ENCODE measurements at regions not wholly inside any gene's neighbourhood (a gene's known extent, or its start where the extent isn't known, plus 50 kb on each side); places are given as distances from the start of the nearest gene placed in this dataset.

- no peak for TF ChIP-seq CTCF (IDR thresholded peaks at IDR 0.05; ENCODE audit: insufficient read depth in 1 of 2, low read depth in 1 of 2, low read length in 1 of 2, severe bottlenecking in 1 of 2, unreplicated experiment in 1 of 2)
- ChIA-PET POLR2A (no interaction called here), CTCF (no interaction called here)
These were observed 354.7 kb downstream of the EIPR1 start for GRCh38 chr2:3022841-3023372.

DNA sequence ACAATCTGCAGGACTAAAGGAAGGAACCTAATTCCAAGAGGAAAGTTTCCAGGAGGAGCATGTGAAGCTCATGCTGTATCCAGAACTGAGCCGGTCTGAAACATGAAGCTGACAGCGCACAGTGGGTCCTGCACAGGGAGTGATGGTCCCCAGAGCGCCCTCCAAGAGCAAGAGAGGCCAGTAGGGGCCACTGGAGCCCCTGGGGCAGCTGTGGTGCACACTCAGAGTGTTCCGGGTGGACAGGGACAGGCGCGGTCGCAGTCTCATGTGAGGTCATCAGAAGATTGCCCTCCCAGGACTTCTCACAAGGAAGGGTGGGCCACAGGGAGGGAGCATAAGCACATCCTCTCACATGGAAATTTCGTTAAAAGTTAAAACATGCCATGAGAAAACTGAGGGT lies 355.9 kb downstream of the EIPR1 start:
- Histone ChIP-seq H3K4me3 (ENCODE audit: low read depth, low read length) (no peak overlapping the region), H3K27me3 (replicated peaks; ENCODE audit: control insufficient read depth, insufficient read depth, low read length) (no peaks in the 10 kb centered on the region), H3K36me3 (ENCODE audit: control insufficient read depth, insufficient read depth, low read length) (no peaks in the 10 kb centered on the region), H3K9me3 (peaks cover 4% of the 10 kb centered on the region), H3K4me1 (no peaks in the 10 kb centered on the region)
- Mint-ChIP-seq H3K36me3 (ENCODE audit: insufficient read depth, unreplicated experiment) (no peaks in the 10 kb centered on the region), H3K4me3 (ENCODE audit: unreplicated experiment) (no peak overlapping the region), H3K9me3 (ENCODE audit: unreplicated experiment) (peaks cover 9% of the 10 kb centered on the region), H3K4me1 (ENCODE audit: low read depth, unreplicated experiment) (no peaks in the 10 kb centered on the region), H3K27ac (ENCODE audit: unreplicated experiment) (no peak overlapping the region), H3K27me3 (ENCODE audit: insufficient read depth, unreplicated experiment) (peaks cover 26% of the 10 kb centered on the region)
- TF ChIP-seq CTCF (IDR thresholded peaks at IDR 0.05; ENCODE audit: insufficient read depth in 1 of 2, low read depth in 1 of 2, low read length in 1 of 2, severe bottlenecking in 1 of 2, unreplicated experiment in 1 of 2): no peak
- CTCF ChIA-PET: no interaction called here
- BruUV-seq (replicated peaks): no TSS peak
- intact Hi-C loops (cut with micrococcal nuclease; ENCODE audit: unreplicated experiment): no loop called here
- POLR2A ChIA-PET: no interaction called here
- DNase-seq: no peak

More at GRCh38 chr2:3022841-3023372, 354.7 kb downstream of the EIPR1 start:
- no peak overlapping the region for H3K4me3 Mint-ChIP-seq (ENCODE audit: unreplicated experiment)
- no peak for DNase-seq
- Histone ChIP-seq H3K9me3 (no peaks in the 10 kb centered on the region; the same call in 1 of the 2 replicates), H3K4me1 (no peaks in the 10 kb centered on the region), H3K27me3 (replicated peaks; ENCODE audit: control insufficient read depth, insufficient read depth, low read length) (no peaks in the 10 kb centered on the region), H3K36me3 (ENCODE audit: control insufficient read depth, insufficient read depth, low read length) (no peaks in the 10 kb centered on the region), H3K4me3 (ENCODE audit: low read depth, low read length) (no peak overlapping the region)
- intact Hi-C loops (cut with micrococcal nuclease; ENCODE audit: unreplicated experiment): no loop called here
- H3K27ac Mint-ChIP-seq (ENCODE audit: unreplicated experiment): no peak overlapping the region
- H3K27me3 Mint-ChIP-seq (ENCODE audit: insufficient read depth, unreplicated experiment): peaks cover 26% of the 10 kb centered on the region
- BruUV-seq (replicated peaks): no TSS peak
- no peaks in the 10 kb centered on the region for H3K36me3 Mint-ChIP-seq (ENCODE audit: insufficient read depth, unreplicated experiment)
- no peaks in the 10 kb centered on the region for H3K4me1 Mint-ChIP-seq (ENCODE audit: low read depth, unreplicated experiment)
- H3K9me3 Mint-ChIP-seq (ENCODE audit: unreplicated experiment): peaks cover 3% of the 10 kb centered on the region

DNA sequence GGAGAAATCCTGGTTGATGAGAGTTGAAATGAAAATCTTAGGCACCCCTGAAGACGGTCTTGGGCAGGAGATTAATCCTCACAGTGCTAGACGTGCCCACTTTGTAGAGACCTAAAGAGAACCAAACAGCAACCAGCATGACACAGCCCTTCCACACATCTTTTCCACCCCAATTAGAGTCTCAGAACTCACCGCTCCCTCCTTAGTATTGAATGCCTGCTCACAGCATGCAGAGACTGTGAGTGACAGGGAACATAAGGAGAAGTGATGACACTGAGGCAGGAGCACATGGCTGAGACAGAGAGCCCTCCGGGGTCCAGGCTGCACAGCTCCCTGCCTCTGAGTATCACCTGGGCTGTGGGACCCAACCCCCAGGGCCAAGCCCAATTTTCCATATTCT lies 367.6 kb downstream of the EIPR1 start:
- BruUV-seq (replicated peaks): no TSS peak
- peaks cover 5% of the 10 kb centered on the region for H3K9me3 Mint-ChIP-seq (ENCODE audit: unreplicated experiment)
- CTCF ChIA-PET: no interaction called here

More for the DNA sequence above, 367.6 kb downstream of the EIPR1 start:
- TF ChIP-seq CTCF (IDR thresholded peaks at IDR 0.05; ENCODE audit: insufficient read depth in 1 of 2, low read depth in 1 of 2, low read length in 1 of 2, severe bottlenecking in 1 of 2, unreplicated experiment in 1 of 2): no peak
- Mint-ChIP-seq H3K4me1 (ENCODE audit: low read depth, unreplicated experiment) (no peaks in the 10 kb centered on the region), H3K36me3 (ENCODE audit: insufficient read depth, unreplicated experiment) (no peaks in the 10 kb centered on the region), H3K27ac (ENCODE audit: unreplicated experiment) (no peak overlapping the region), H3K4me3 (ENCODE audit: unreplicated experiment) (no peak overlapping the region), H3K27me3 (ENCODE audit: insufficient read depth, unreplicated experiment) (peaks cover 14% of the 10 kb centered on the region)
- no peaks in the 10 kb centered on the region; the same call in none of the 2 replicates for H3K27me3 ChIP-seq (replicated peaks; ENCODE audit: control insufficient read depth, insufficient read depth, low read length)
- intact Hi-C loops (cut with micrococcal nuclease; ENCODE audit: unreplicated experiment): no loop called here
- no peaks in the 10 kb centered on the region for H3K4me1 ChIP-seq
- no peaks in the 10 kb centered on the region; the same call in 1 of the 2 replicates for H3K9me3 ChIP-seq
- no peaks in the 10 kb centered on the region for H3K36me3 ChIP-seq (ENCODE audit: control insufficient read depth, insufficient read depth, low read length)
- DNase-seq: no peak
- no peak overlapping the region for H3K4me3 ChIP-seq (ENCODE audit: low read depth, low read length)
- POLR2A ChIA-PET: no interaction called here

Data from Caco-2 (cell line).